RWPE2 (cell line): ENCODE measurements at regions not wholly inside any gene's neighbourhood (a gene's known extent, or its start where the extent isn't known, plus 50 kb on each side); places are given as distances from the start of the nearest gene placed in this dataset.

Source experiments
- ATAC-seq: fragments of 200-7000 bp; cut with Tn5 transposase; 3 replicates; pipeline ENCODE4 v1.9.1; 2021; ENCODE audit warnings: low read depth
- DNase-seq: peaks from one replicate; pipeline ENCODE4 v3.0.0-alpha.2; 2020; ENCODE audit warnings: low spot score
- H3K27ac ChIP-seq: fragments of 450-650 bp; 2 replicates; pipeline ENCODE4 v1.5.1; 2017; ENCODE audit warnings: mild to moderate bottlenecking; ENCODE audit not compliant: poor library complexity, severe bottlenecking
- H3K27me3 ChIP-seq: fragments of 250-450 bp; sonication (Bioruptor Pico); 2 replicates; pipeline ENCODE4 v1.5.1; 2021; ENCODE audit warnings: mild to moderate bottlenecking, moderate library complexity; ENCODE audit not compliant: insufficient read depth, poor library complexity, severe bottlenecking
- H3K36me3 ChIP-seq: fragments of 250-450 bp; sonication (Bioruptor Pico); 2 replicates; pipeline ENCODE4 v1.5.1; 2020; ENCODE audit warnings: low read depth, mild to moderate bottlenecking, moderate library complexity
- H3K4me1 ChIP-seq: fragments of 250-450 bp; sonication (Bioruptor Pico); 2 replicates; pipeline ENCODE4 v1.5.1; 2021; ENCODE audit warnings: mild to moderate bottlenecking, moderate library complexity; ENCODE audit not compliant: insufficient read depth, poor library complexity, severe bottlenecking
- H3K4me3 ChIP-seq: fragments of 250-450 bp; sonication (Bioruptor Pico); 2 replicates; pipeline ENCODE4 v1.5.1; 2021; ENCODE audit warnings: mild to moderate bottlenecking, moderate library complexity; ENCODE audit not compliant: severe bottlenecking
- H3K9me3 ChIP-seq: fragments of 250-450 bp; sonication (Bioruptor Pico); 2 replicates; pipeline ENCODE4 v1.5.1; 2021; ENCODE audit warnings: mild to moderate bottlenecking, moderate library complexity; ENCODE audit not compliant: severe bottlenecking
- CTCF ChIP-seq: fragments of 450-650 bp; IDR thresholded peaks from one replicate; pipeline ENCODE4 v1.5.1; 2017; ENCODE audit warnings: mild to moderate bottlenecking, moderate library complexity; ENCODE audit not compliant: poor library complexity, severe bottlenecking

- ATAC-seq (no peak), DNase-seq (no peak)
- Histone ChIP-seq H3K27ac (no peak overlapping the region), H3K27me3 (no peaks in the 10 kb centered on the region), H3K4me1 (no peaks in the 10 kb centered on the region), H3K4me3 (no peak overlapping the region), H3K9me3 (no peaks in the 10 kb centered on the region), H3K36me3 (no peaks in the 10 kb centered on the region)
- no peak for TF ChIP-seq CTCF
Observed at GRCh38 chr3:34938784-34939183, 700.5 kb upstream of the ARPP21 start.

- H3K36me3 ChIP-seq = no peaks in the 10 kb centered on the region
- no peaks in the 10 kb centered on the region for H3K9me3 ChIP-seq
- no peaks in the 10 kb centered on the region for H3K4me1 ChIP-seq
- H3K4me3 ChIP-seq = no peak overlapping the region
- no peaks in the 10 kb centered on the region for H3K27me3 ChIP-seq
- TF ChIP-seq CTCF = no peak
- DNase-seq = no peak
- H3K27ac ChIP-seq = no peak overlapping the region
- ATAC-seq = no peak
Observed at GRCh38 chr3:34942256-34942655, 697.1 kb upstream of the ARPP21 start.

GRCh38 chr3:34947834-34948233 is 691.5 kb upstream of the ARPP21 start:
- Histone ChIP-seq H3K4me3 (no peak overlapping the region), H3K9me3 (no peaks in the 10 kb centered on the region), H3K27me3 (no peaks in the 10 kb centered on the region), H3K27ac (no peak overlapping the region), H3K36me3 (no peaks in the 10 kb centered on the region), H3K4me1 (no peaks in the 10 kb centered on the region)
- no peak for ATAC-seq
- no peak for DNase-seq
- TF ChIP-seq CTCF = no peak

DNA sequence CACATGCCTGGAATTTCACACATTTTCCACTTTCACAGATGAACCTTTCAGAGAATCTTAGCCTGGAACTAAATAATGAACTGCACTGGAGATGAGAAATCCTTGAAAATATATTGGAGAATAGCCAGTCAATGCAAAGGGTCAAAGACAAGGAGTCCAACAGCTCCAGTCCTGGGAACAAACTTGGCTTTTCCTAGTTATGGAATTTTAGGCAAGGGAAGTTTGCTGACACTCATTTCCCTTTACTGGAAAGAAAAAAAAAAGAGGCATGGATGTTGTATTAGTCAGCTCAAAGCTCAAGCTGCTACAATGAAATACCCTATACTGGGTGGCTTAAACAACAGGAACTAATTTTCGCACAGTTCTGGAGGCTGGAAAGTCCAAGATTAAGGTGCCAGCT is 690.8 kb upstream of the ARPP21 start:
- no peak for TF ChIP-seq CTCF
- Histone ChIP-seq H3K9me3 (no peaks in the 10 kb centered on the region), H3K36me3 (no peaks in the 10 kb centered on the region), H3K27me3 (no peaks in the 10 kb centered on the region), H3K4me3 (no peak overlapping the region), H3K27ac (no peak overlapping the region), H3K4me1 (no peaks in the 10 kb centered on the region)
- ATAC-seq (no peak), DNase-seq (no peak)

DNA sequence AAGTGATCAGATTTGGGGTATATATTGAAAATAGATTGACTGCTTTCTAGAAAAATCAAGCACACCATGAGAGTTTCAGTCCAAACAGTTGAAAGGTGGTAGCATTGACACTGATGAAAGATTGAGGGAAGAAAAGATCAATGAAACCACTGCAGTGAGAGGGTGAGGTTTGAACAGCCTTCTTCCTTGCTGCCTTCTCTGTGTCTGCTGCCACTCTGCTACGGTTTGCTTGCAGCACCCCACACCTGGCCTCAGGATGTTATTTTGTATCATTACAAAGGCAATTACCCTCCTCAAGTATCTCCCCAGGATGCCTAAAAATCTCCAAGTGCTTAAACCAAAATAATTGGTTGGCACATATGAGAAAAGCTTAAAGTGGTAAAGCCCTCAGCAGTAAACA is 683.6 kb upstream of the ARPP21 start:
- ATAC-seq (no peak), DNase-seq (no peak)
- TF ChIP-seq CTCF = no peak
- Histone ChIP-seq H3K4me1 (no peaks in the 10 kb centered on the region), H3K27me3 (no peaks in the 10 kb centered on the region), H3K9me3 (no peaks in the 10 kb centered on the region), H3K36me3 (no peaks in the 10 kb centered on the region), H3K27ac (no peak overlapping the region), H3K4me3 (no peak overlapping the region)
